HG03442 (cell line): ENCODE measurements at regions not wholly inside any gene's neighbourhood (a gene's known extent, or its start where the extent isn't known, plus 50 kb on each side); places are given as distances from the start of the nearest gene placed in this dataset.
"Not testable (repeated sequence)": the region's sequence is repeated elsewhere in the genome, so short reads cannot be mapped to it uniquely, and the experiment has no call there.

Source experiments
- ATAC-seq: cut with Tn5 transposase; IDR thresholded peaks from one replicate; pipeline ENCODE4 v1.9.1; 2021; ENCODE audit warnings: mild to moderate bottlenecking, moderate library complexity; ENCODE audit not compliant: unreplicated experiment

DNA sequence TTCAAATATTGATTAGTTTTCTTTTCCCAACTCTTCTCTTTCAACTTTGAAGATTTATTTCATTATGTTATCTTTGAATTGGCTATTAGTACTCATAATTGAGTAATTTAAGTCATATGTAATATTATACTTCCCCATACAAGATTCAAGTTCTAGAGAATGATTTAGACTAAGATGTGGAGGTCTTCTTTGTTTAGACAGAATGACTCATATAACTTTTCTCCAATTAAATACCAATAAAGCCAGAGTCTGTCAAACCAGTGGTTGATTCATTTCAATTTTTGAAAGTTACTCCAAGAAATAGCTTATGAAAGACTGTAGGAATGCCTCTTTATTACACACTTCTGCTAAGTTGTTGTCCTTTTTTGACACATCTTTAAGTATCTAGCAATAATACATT is 115.8 kb upstream of the SLC35F3 start:
- ATAC-seq, result no peak

DNA sequence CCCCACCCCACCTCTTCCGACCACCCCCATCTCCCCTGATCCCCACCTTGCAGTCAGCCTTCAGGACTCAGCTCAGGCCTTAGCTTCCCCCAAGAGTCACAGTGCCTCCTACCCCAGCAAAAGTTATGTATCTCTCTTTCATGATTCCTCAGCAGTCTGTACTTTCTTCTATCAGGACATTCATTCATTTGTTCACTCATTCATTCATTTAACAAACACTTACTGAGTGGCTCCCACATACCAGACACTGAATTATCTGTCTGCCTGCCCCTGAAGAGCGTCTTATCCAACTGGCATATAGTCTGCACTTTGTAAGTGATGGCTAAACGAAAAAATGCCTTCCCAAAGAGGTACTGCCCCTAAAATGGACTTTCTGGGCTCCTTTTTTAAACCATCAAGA is 114.4 kb upstream of the SLC35F3 start:
- ATAC-seq, result no peak

DNA sequence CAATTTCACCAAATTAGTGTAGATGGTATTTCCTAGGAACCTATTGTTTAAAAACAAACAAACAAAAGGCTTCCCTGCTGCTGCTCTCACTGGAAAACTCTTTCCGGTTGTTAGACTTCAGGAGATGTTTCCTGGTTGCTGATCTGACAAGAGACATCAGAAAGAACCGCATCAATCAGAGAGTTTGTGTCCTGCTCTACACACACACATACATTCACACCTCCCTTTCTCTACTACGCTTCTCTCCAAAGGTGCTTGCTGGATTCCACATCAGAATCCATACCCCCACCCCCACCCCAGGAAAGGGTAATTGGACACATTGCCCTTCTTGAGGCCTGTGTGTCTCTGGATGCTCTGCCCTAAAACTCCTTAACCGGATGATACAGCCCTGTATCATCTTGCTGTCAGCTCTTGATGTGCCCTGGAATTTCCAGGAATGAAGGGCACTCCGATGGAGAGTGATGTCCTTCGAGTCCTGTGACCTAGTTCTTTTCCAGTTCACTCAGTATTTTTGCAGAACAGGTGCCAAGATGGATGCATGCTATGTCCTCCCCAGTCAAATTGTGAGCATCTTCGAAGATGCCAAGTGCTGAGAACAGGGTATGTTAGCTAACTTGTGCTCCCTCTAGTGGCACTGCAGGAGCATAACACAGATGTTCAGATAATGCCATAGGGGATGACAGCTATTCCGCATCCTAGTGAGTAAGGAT is 113.7 kb upstream of the SLC35F3 start:
- ATAC-seq, result peak; percentile 93

DNA sequence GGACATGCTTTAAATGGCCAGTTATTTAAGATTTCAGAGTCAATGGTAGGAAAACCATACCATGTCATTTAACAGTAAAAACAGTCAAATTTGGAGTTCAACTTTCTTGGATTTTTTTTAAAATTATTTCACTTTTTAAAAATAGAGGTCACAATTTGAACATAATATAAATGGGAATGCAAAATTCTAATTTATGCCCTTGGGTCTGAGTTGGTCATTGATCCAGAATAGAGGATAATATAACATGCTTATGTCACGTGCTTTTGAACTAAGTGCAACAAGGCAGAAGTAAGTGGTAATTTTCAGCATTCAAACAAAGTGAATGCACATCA is 113.1 kb upstream of the SLC35F3 start:
- ATAC-seq, result no peak

DNA sequence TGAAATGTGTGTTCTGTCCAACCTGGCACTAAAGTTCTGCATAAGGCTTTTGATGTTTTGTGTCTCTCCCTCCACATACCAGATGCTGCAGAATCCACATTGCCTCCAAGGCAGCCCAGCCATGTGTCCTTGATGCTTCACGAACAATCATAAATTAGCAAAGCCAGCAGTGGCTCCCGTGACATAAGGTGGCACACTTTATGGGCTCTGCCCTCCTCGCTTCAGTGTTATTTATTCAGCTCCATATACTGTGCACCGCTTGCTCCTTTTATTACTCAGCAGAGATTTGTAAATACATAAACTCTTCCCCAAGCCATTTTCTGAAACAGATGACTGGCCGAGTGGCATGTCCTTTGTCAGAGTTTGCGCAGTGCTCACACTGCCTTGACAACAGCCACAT is 112.8 kb upstream of the SLC35F3 start:
- ATAC-seq, result no peak

DNA sequence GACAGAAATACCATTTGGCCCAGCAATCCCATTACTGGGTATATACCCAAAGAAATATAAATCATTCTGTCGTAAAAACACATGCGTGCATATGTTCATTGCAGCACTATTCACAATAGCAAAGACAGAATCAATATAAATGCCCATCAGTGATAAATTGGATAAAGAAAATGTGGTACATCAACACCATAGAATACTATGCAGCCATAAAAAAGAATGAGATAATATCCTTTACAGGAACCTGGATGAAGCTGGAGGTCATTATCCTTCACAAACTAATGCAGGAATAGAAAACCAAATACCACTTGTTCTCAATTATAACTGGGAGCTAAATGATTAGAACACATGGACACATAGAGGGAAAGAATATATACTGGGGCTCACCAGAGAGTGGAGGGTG is 109.6 kb upstream of the SLC35F3 start:
- no peak for ATAC-seq

DNA sequence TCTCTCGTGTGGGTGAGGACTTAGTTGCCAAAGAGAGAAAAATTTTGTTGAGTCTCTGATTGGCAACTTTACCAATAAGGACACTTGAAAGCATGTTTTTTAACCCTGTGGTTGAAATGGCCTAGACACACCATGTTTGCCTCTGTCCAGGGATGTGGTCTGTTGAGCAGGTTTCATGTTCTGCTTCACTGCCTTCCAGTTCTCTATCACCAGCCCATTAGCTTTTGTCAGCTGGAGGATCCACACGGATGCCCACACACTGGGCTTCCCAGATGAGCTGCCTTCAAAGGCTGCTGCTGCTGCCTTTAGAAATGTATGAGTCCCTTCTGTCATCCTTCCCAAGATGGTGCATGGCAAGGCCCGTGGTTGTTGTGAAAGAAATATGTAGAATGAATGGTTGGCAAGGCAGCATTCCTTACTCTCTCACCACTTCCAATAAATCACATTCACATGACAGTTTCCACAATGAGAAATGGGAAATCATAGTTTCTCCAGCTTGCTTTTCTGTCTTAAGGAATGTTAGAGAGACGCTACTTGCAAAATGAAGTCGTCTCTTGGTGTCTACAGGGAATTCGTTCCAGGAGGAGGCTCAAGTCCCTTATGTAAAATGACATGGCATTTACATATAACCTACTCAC is 108.2 kb upstream of the SLC35F3 start:
- ATAC-seq, result no peak

DNA sequence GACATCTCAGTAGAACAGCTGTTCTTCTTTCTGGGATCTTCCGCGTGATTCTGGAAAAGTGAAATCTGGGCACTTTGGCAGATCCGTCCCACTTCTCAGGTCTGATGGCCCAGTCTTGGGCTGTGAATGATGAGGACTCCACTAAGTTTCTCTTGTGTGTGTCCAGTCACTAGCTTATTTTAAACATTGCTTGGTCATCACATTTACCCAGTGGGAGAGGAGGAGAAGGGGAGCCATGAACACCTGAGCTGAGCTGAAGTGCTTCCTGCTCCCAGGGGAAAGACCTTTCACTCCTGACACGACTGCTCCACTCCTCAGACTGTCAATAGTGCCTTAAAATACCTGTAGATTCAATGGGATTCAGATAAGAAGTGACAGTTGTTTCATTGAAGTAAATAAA is 101.9 kb upstream of the SLC35F3 start:
- no peak for ATAC-seq

DNA sequence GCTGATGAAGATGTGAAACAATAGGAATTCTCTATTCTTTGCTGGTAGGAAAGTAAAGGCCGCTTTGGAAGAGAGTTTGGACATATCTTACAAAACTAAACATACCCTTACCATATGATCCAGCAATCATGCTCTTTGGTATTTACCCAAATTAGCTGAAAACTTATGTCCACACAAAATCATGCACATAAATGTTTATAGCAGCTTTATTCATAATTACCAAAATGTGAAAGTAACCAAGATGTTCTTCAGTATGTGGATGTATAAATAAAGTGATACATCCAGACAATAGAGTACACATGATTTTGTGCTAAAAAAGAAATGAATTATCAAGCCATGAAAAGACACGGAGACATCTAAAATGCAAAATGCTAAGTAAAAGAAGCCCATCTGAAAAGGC is 98.7 kb upstream of the SLC35F3 start:
- ATAC-seq, result no peak

DNA sequence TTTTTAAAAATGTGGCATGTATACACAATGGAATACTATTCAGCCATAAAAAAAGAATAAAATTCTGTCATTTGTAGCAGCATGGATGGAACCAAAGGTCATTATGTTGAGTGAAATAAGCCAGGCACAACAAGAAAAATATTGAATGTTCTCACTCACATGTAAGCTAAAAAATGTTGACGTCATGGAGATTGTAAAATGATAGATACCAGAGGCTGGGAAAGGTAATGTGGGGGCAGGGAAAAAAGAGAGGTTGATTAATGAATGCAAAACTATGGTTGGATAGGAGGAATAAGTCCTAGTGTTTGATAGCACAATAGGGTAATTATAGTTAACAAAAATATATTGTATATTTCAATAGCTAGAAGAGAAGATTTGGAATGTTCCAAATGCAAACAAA is 89.1 kb upstream of the SLC35F3 start:
- ATAC-seq, result no peak

DNA sequence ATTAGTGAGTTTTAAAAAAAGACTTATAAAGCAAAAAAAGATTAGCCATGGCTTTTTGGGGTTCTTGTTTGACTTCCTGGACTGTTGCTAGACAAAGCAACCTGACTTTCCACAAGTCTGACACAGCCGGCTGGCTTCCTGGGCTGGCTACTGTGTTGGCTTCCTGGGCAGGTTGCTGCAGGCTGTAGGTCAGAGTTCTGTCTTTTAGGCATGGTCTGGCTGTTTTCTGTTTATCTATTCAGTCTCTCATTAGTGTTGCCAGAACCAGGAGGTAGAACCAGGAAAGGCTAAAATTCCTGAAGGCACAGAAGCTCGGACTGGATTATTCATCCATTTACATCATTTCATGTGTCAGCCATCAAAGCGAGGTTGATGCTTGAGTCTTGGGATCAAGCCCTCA is 88.6 kb upstream of the SLC35F3 start:
- ATAC-seq, result no peak

DNA sequence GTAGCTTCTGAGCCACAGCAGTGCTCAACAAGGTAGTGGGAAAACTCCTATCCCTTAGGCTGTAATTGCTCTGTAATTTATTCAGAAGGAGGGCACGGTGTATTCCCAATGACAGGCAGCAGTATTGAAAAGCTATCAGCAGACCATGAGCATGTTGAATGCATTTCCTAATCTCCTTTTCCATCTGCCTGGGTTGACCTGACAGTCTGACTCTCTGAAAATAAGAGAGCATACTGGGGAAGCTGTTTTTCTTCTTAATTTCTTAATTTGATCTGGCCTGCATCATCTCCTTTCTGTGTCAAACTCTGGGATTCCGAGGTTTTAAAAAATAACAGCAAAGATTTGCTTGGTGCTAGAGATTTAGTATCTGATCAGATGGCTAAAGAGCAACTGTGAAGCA is 88.1 kb upstream of the SLC35F3 start:
- no peak for ATAC-seq

DNA sequence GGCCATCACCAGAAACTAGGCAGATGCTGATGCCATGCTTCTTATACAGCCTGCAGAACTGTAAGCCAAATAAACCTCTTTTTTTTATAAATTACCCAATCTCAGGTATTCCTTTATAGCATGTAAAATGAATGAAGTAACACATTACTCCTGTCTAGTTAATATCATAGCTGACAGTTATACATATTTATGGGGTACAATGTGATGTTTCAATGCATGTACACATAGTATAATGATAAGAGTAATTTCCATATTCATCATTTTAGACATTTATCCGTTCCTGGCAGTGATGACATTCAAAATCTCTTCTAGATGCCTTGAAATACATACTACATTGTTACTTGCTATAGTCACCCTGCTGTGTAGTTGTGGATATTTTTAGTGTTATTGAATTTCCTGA is 85.4 kb upstream of the SLC35F3 start:
- no peak for ATAC-seq

DNA sequence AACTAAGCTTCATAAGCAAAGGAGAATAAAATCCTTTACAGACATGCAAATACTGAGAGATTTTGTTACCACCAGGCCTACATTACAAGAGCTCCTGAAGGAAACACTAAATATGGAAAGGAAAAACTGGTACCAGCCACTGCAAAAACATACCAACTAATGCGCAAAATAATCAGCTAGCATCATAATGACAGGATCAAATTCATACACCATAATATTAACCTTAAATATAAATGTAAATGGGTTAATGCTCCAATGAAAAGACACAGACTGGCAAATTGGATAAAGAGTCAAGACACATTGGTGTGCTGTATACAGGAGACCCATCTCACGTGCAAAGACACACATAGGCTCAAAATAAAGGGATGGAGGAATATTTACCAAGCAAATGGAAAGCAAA is 80.3 kb upstream of the SLC35F3 start:
- not testable (repeated sequence) for ATAC-seq

DNA sequence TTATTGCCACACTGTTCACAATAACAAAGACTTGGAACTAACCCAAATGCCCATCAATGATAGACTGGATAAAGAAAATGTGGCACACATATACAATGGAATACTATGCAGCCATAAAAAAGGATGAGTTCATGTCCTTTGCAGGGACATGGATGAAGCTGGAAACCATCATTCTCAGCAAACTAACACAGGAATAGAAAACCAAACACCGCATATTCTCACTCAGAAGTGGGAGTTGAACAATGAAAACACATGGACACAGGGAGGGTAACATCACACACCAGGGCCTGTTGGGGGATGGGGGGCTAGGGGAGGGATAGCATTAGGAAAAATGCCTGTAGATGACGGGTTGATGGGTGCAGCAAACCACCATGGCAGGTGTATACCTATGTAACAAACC is 76.5 kb upstream of the SLC35F3 start:
- ATAC-seq, result not testable (repeated sequence)

DNA sequence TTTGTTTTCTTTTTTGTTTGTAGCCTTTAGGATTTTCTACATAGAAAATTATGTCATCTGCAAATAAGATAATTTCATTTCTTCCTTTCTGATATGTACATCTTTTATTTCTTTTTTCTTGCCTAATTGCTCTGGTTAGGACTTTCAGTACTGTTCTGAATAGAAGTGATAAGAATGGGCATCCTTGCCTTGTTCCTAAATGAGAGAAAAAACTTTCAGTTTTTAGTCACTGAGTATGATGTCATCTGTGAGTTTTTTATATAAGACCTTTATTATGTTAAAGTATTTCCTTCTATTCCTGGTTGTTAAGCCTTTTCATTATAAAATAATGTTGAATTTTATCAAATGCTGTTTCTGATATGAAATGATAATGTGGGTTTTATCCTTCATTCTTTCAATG is 76.0 kb upstream of the SLC35F3 start:
- ATAC-seq, result no peak

DNA sequence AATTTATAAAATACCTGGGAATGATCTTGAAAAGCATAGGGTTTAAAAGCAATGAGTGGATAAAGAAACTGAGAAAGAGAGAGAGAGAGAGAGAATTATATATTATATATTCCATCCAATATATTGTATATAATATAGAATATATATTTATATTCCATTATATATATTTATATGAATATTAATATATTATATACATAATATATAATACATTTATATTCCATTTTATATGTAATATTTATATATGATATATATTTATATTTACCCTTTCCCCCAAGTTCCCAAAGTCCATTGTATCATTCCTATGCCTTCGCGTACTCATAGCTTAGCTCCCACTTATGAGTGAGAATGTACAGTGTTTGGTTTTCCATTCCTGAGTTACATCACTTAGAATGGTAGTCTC is 69.9 kb upstream of the SLC35F3 start:
- ATAC-seq, result no peak

DNA sequence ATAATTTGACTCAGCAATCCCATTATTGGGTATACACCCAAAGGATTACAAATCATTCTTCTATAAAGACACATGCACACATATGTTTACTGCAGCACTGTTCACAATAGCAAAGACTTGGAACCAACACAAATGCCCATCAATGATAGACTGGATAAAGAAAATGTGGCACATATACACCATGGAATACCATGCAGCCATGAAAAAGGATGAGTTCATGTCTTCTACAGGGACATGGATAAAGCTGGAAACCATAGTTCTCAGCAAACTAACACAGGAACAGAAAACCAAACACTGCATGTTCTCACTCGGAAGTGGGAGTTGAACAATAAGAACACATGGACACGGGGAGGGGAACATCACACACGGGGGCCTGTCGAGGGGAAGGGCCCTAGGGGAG is 66.3 kb upstream of the SLC35F3 start:
- not testable (repeated sequence) for ATAC-seq

DNA sequence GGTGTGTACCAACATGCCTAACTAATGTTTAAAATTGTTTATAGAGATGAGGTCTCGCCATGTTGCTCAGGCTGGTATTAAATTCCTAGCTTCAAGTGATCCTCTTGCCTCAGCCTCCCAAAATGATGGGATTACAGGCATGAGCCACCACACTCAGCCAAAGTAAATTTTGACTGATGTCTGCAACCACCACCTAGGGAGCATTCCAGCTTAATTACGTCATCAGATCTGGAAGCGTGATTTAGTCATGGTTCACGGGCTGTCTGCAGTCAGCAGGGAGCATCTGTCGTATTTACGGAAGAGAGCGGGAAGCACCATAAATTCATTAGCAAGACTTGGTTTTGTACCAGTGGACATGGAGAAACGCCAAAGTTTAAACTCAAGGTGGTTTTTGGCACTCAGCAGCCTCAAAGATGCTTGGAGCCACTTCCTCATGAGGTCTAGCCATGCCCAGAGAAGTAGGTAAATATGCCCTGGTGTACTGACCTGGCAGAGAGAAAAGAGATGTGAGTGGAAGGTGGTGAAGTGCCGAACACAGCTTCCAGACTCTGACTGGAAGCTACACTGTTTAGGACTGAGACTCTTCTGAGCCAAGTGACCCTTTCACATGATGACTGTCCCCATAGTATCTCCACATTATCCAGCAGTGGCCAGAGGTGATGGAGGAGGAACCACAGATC is 60.8 kb upstream of the SLC35F3 start:
- no peak for ATAC-seq

DNA sequence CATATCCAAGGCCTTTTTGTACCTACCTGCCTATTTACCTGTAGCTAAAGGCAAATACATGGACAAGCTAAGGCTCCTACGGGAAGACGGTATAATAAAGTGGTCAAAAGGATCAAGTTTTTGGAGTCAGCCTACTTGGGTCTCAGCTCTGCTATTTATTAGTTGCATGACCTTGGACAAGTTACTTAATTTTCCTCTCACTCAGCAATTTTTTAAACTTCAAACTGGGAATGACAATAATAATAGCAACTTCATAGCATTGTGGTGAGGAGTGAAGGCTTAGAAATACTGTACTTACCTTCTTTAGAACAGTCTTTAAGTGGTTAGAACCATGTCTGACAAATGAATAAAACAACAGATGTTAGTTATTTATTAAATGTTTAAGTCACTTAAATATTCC is 60.2 kb upstream of the SLC35F3 start:
- ATAC-seq, result no peak

DNA sequence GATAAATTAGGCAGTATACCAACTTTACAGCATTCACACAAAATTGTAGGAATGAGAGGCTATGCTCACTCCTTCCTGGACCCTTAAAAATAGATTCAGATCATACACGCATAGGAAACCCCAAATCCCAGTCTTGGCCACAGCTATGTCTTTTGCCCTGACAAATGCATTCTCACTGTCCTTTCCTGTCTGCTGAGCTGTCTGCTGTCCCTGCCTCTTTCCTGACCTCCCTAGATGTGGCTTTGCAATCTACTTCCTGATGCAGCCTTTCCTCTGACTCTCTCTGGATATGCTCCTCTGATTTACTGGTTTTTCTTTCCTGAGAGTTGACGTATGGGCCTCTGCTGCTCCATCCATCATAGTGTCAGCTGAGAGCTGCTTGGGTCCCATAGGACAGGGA is 59.8 kb upstream of the SLC35F3 start:
- ATAC-seq, result no peak
